ENCODE measurements at regions not wholly inside any gene's neighbourhood (a gene's known extent, or its start where the extent isn't known, plus 50 kb on each side); places are given as distances from the start of the nearest gene placed in this dataset.

GRCh38 chr6:40295251-40295950 is 291.8 kb downstream of the LRFN2 start:
- DNase-seq (ENCODE audit: low spot score): no peak
- Mint-ChIP-seq H3K36me3 (ENCODE audit: low read depth) (no peaks in the 10 kb centered on the region), H3K4me3 (no peak overlapping the region), H3K27ac (no peak overlapping the region), H3K27me3 (ENCODE audit: low read depth) (peaks cover 4% of the 10 kb centered on the region), H3K9me3 (no peaks in the 10 kb centered on the region), H3K4me1 (ENCODE audit: low read depth) (no peaks in the 10 kb centered on the region)

GRCh38 chr6:40293460-40294185 is 293.5 kb downstream of the LRFN2 start:
- H3K27me3 Mint-ChIP-seq (ENCODE audit: low read depth): peaks cover 8% of the 10 kb centered on the region
- H3K27ac Mint-ChIP-seq: no peak overlapping the region
- DNase-seq (ENCODE audit: low spot score): no peak
- no peaks in the 10 kb centered on the region for H3K36me3 Mint-ChIP-seq (ENCODE audit: low read depth)
- H3K4me3 Mint-ChIP-seq: no peak overlapping the region
- no peaks in the 10 kb centered on the region for H3K4me1 Mint-ChIP-seq (ENCODE audit: low read depth)
- no peaks in the 10 kb centered on the region for H3K9me3 Mint-ChIP-seq

DNA sequence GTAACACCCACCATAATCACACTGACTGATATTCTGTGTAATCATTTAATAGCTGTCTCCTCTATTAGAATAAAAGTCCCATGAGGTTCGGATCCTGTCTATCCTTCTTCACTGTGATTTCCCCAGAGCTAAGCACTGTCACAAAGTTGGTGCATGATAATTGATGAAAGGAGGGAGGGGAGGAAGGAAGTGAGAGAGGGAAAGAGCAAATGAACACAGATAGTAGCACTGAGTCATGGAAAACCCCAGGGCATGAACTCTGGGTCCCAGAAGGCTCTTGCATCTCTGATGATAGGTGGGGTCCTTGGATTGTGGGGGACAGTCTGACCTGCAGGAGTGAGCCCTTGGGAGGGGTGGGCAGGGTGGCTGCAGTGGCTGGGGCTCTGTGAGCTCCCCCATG is 294.1 kb downstream of the LRFN2 start:
- peaks cover 12% of the 10 kb centered on the region for H3K27me3 Mint-ChIP-seq (ENCODE audit: low read depth)
- H3K36me3 Mint-ChIP-seq (ENCODE audit: low read depth): no peaks in the 10 kb centered on the region

DNA sequence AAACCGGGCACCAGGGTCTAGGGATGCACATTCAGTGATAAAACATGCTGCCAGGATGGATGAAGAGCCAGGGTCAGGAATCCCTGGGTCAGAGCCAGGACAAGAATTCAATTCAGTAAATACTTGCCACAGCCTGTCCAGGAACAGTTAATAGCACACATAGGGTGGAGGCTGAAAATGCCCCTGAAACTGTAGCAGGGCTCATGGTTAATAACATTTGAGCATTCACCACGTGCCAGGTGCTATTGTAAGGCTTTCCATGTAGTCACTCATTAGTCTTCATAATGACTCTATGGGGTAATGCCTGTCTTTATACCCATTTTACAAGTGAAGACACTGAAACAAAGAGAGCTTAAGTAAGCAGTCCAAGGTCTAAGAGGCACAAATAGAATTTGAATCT is 296.3 kb downstream of the LRFN2 start:
- no peak for DNase-seq (ENCODE audit: low spot score)
- H3K27me3 Mint-ChIP-seq (ENCODE audit: low read depth): peaks cover 30% of the 10 kb centered on the region
- no peak overlapping the region for H3K27ac Mint-ChIP-seq
- no peaks in the 10 kb centered on the region for H3K36me3 Mint-ChIP-seq (ENCODE audit: low read depth)
- no peaks in the 10 kb centered on the region for H3K9me3 Mint-ChIP-seq
- no peak overlapping the region for H3K4me3 Mint-ChIP-seq
- no peaks in the 10 kb centered on the region for H3K4me1 Mint-ChIP-seq (ENCODE audit: low read depth)

More for the DNA sequence above, 294.1 kb downstream of the LRFN2 start:
- no peaks in the 10 kb centered on the region for H3K9me3 Mint-ChIP-seq
- no peak overlapping the region for H3K27ac Mint-ChIP-seq
- no peak for DNase-seq (ENCODE audit: low spot score)
- no peak overlapping the region for H3K4me3 Mint-ChIP-seq
- H3K4me1 Mint-ChIP-seq (ENCODE audit: low read depth): no peaks in the 10 kb centered on the region

DNA sequence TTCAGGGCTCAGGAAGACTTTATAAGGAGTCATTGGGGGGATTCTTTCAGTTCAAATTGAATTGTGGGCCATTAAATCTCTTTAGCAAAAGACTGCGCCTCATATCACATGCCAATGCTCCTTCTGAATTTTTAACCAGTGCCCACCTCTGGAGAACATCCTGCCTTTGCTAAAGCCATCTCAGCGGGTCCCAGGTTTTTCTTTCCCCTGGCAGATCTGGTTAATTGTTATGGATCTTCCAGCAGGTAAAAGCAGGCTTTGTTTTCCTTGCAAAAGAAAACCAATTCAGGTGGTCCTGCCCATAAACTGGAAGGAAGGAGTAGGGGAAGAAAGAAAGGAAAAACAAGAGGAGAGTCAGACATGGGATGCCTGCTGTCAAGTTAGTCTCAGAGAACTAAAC is 298.2 kb downstream of the LRFN2 start:
- H3K27me3 Mint-ChIP-seq (ENCODE audit: low read depth): peaks cover 37% of the 10 kb centered on the region
- H3K4me1 Mint-ChIP-seq (ENCODE audit: low read depth): no peaks in the 10 kb centered on the region
- DNase-seq (ENCODE audit: low spot score): no peak
- no peaks in the 10 kb centered on the region for H3K9me3 Mint-ChIP-seq
- H3K4me3 Mint-ChIP-seq: no peak overlapping the region
- no peaks in the 10 kb centered on the region for H3K36me3 Mint-ChIP-seq (ENCODE audit: low read depth)
- H3K27ac Mint-ChIP-seq: no peak overlapping the region

DNA sequence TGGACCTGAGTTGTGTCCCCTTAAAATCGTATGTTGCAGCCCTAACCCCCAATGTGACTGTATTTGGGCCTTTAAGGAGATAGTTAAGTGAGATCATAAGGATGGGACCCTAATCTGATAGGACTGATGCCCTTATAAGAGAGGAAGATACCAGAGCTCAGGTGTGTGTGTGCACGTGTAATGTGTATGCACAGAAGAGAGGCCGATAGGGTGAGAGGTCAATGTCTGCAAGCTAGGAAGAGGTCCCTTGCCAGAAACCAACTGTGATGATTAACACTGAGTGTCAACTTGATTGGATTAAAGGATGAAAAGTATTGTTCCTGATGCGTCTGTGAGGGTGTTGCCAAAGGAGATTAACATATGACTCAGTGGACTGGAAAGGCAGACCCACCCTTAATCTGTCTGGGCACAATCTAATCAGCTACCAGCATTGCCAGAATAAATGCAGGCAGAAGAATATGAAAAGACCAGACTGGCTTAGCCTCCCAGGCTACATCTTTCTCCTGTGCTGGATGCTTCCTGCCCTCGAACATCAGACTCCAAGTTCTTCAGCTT is 299.8 kb downstream of the LRFN2 start:
- DNase-seq (ENCODE audit: low spot score): no peak
- Mint-ChIP-seq H3K4me3 (no peak overlapping the region), H3K27ac (no peak overlapping the region), H3K27me3 (ENCODE audit: low read depth) (peaks cover 42% of the 10 kb centered on the region), H3K4me1 (ENCODE audit: low read depth) (no peaks in the 10 kb centered on the region), H3K9me3 (no peaks in the 10 kb centered on the region), H3K36me3 (ENCODE audit: low read depth) (no peaks in the 10 kb centered on the region)

- no peak overlapping the region for H3K27ac Mint-ChIP-seq
- H3K4me1 Mint-ChIP-seq (ENCODE audit: low read depth): no peaks in the 10 kb centered on the region
- no peaks in the 10 kb centered on the region for H3K9me3 Mint-ChIP-seq
- H3K4me3 Mint-ChIP-seq: no peak overlapping the region
- DNase-seq (ENCODE audit: low spot score): no peak
- no peaks in the 10 kb centered on the region for H3K36me3 Mint-ChIP-seq (ENCODE audit: low read depth)
- H3K27me3 Mint-ChIP-seq (ENCODE audit: low read depth): peaks cover 42% of the 10 kb centered on the region
These were observed 300.4 kb downstream of the LRFN2 start for GRCh38 chr6:40286721-40287120.

DNA sequence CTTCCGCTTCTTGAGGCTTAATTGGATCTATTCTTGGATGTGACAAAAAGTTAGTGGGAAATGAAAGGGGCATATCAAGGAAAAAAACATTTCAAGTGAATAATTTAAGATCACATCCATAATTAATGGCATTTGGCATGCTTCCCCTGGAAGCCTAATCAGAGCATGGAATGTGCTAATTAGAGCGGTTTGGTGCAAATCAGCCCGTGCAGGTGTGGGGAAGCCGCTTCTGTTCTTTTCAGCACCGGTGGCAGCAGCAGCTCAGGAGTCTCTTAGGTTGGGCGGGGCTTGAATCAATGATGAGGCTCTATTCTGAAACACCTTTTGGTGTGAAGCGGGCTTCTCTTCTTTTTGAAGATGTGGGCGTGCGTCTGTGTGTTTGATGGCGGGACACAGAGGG is 301.2 kb downstream of the LRFN2 start:
- peaks cover 40% of the 10 kb centered on the region for H3K27me3 Mint-ChIP-seq (ENCODE audit: low read depth)
- no peaks in the 10 kb centered on the region for H3K4me1 Mint-ChIP-seq (ENCODE audit: low read depth)
- H3K36me3 Mint-ChIP-seq (ENCODE audit: low read depth): no peaks in the 10 kb centered on the region
- H3K27ac Mint-ChIP-seq: no peak overlapping the region
- H3K4me3 Mint-ChIP-seq: no peak overlapping the region
- no peak for DNase-seq (ENCODE audit: low spot score)
- no peaks in the 10 kb centered on the region for H3K9me3 Mint-ChIP-seq

GRCh38 chr6:40285535-40285934 is 301.6 kb downstream of the LRFN2 start:
- Mint-ChIP-seq H3K9me3 (no peaks in the 10 kb centered on the region), H3K4me1 (ENCODE audit: low read depth) (no peaks in the 10 kb centered on the region), H3K27me3 (ENCODE audit: low read depth) (peaks cover 38% of the 10 kb centered on the region), H3K36me3 (ENCODE audit: low read depth) (no peaks in the 10 kb centered on the region), H3K27ac (no peak overlapping the region), H3K4me3 (no peak overlapping the region)
- no peak for DNase-seq (ENCODE audit: low spot score)

- no peak for DNase-seq (ENCODE audit: low spot score)
- no peak overlapping the region for H3K4me3 Mint-ChIP-seq
- no peaks in the 10 kb centered on the region for H3K36me3 Mint-ChIP-seq (ENCODE audit: low read depth)
- H3K4me1 Mint-ChIP-seq (ENCODE audit: low read depth): no peaks in the 10 kb centered on the region
- no peaks in the 10 kb centered on the region for H3K9me3 Mint-ChIP-seq
- H3K27me3 Mint-ChIP-seq (ENCODE audit: low read depth): peaks cover 31% of the 10 kb centered on the region
- no peak overlapping the region for H3K27ac Mint-ChIP-seq
These were observed 304.2 kb downstream of the LRFN2 start for GRCh38 chr6:40282986-40283385.

DNA sequence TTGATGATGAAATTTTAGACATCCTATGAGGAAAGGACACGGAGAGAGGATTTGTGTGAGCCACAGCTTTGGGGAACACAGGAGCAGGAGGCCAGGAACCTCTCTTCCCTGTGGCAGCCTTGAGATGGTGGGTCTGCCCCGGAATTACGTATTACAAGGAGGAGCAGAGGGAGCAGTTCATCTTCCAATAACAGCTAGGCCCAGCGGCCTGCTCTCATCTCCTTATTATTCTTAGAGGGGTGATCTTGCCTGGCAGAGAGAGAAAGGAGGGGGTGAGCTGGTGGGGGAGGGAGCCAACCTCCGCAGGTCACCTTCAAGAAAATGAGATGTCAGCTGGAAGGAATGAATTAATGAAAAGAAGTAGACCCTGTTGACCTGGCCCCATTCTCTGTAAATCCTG is 305.8 kb downstream of the LRFN2 start:
- no peaks in the 10 kb centered on the region for H3K9me3 Mint-ChIP-seq
- H3K36me3 Mint-ChIP-seq (ENCODE audit: low read depth): no peaks in the 10 kb centered on the region
- H3K27ac Mint-ChIP-seq: no peak overlapping the region
- H3K27me3 Mint-ChIP-seq (ENCODE audit: low read depth): peaks cover 20% of the 10 kb centered on the region
- H3K4me1 Mint-ChIP-seq (ENCODE audit: low read depth): no peaks in the 10 kb centered on the region
- no peak for DNase-seq (ENCODE audit: low spot score)
- H3K4me3 Mint-ChIP-seq: no peak overlapping the region

DNA sequence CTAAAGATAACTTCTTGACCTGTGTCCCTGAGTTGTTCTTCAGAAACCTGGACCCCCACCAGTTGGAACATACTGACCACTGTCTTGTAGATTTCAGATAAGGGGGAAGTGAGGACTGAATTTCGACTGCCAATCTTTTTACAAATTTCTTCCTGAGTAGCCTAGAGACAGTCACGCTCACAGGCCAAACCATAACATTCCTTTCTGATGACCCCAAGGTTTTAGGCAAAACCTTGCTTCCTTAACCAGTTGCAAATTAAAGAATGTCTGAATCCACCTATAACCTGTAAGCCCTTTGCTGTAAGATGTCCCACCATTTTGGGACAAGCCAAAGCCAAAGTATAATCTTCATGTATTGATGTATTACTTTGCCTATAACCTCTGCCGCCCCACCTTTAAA is 306.9 kb downstream of the LRFN2 start:
- no peak for DNase-seq (ENCODE audit: low spot score)
- H3K4me3 Mint-ChIP-seq: no peak overlapping the region
- peaks cover 11% of the 10 kb centered on the region for H3K27me3 Mint-ChIP-seq (ENCODE audit: low read depth)
- H3K9me3 Mint-ChIP-seq: no peaks in the 10 kb centered on the region
- H3K27ac Mint-ChIP-seq: no peak overlapping the region
- no peaks in the 10 kb centered on the region for H3K4me1 Mint-ChIP-seq (ENCODE audit: low read depth)
- no peaks in the 10 kb centered on the region for H3K36me3 Mint-ChIP-seq (ENCODE audit: low read depth)

GRCh38 chr6:40276141-40276540 is 311.0 kb downstream of the LRFN2 start:
- Mint-ChIP-seq H3K36me3 (ENCODE audit: low read depth) (no peaks in the 10 kb centered on the region), H3K9me3 (no peaks in the 10 kb centered on the region), H3K4me3 (no peak overlapping the region), H3K27me3 (ENCODE audit: low read depth) (peaks cover 5% of the 10 kb centered on the region), H3K4me1 (ENCODE audit: low read depth) (no peaks in the 10 kb centered on the region), H3K27ac (no peak overlapping the region)
- DNase-seq (ENCODE audit: low spot score): no peak

GRCh38 chr6:40274058-40274457 is 313.1 kb downstream of the LRFN2 start:
- no peak overlapping the region for H3K27ac Mint-ChIP-seq
- no peak for DNase-seq (ENCODE audit: low spot score)
- no peak overlapping the region for H3K4me3 Mint-ChIP-seq
- peaks cover 3% of the 10 kb centered on the region for H3K27me3 Mint-ChIP-seq (ENCODE audit: low read depth)
- H3K4me1 Mint-ChIP-seq (ENCODE audit: low read depth): no peaks in the 10 kb centered on the region
- H3K9me3 Mint-ChIP-seq: no peaks in the 10 kb centered on the region
- H3K36me3 Mint-ChIP-seq (ENCODE audit: low read depth): no peaks in the 10 kb centered on the region
